GM19455 (cell line): ENCODE measurements at regions not wholly inside any gene's neighbourhood (a gene's known extent, or its start where the extent isn't known, plus 50 kb on each side); places are given as distances from the start of the nearest gene placed in this dataset.

Source experiments
- ATAC-seq: cut with Tn5 transposase; IDR thresholded peaks from one replicate; pipeline ENCODE4 v1.9.1; 2021; ENCODE audit not compliant: unreplicated experiment

DNA sequence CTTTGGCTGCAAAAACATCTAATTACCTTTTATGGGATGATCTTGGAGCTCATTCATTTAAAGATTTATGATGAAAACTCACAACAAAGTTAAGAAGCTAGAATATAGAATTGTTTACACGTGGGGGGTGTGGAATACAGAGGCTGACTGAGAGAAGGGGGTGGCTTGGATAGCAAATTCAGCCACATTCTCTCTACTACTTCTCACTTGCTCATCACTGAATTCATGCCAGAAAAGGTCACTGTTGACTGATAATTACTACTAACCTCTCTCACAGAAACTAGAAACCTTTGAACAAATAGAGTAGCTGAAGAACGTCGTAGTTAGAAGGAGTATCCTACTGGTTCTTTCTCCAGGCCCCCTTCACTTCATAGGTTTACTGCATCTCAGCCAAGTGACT, 808.2 kb downstream of the BRINP1 start:
- no peak for ATAC-seq

GRCh38 chr9:118563677-118564076, 805.6 kb downstream of the BRINP1 start:
- no peak for ATAC-seq

DNA sequence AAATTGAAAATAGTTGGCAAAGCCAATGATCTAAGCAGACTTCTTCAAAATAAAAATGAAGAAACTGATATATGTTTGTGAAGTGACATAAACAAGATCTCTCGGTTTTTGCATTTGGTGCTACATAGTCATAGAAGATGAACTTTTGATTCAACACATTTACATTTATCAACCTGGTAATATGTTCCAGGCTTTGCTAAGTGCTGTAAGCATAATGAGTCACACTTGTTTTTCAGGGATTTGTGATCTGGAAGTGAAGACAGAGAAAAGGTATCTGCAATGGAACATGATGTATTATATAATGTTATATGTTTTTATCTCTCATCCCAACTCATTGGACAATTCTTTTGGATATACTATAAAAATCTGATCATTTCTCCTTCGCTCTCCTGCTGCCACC, 801.4 kb downstream of the BRINP1 start:
- ATAC-seq: no peak

DNA sequence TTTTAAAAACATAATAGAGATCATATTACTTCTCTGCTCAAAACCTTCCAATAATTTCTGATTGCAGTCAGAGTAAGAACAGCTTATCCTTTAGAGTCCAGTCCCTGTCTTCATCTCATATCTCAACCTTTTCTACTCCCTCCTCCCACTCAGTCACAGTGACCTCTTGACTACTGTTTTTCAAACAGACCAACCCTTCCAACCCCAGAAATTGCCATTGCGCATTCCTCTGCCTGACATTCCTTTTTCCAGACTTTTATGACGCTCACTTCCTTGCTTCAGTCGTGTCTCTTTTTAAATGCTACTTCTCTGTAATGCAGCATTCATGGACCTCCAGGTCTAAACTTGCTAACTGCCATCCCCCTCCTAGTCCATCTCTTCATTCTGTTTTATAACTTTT, 800.5 kb downstream of the BRINP1 start:
- ATAC-seq: no peak

GRCh38 chr9:118569148-118569547, 800.1 kb downstream of the BRINP1 start:
- ATAC-seq: no peak

GRCh38 chr9:118570066-118570465, 799.2 kb downstream of the BRINP1 start:
- ATAC-seq: no peak

DNA sequence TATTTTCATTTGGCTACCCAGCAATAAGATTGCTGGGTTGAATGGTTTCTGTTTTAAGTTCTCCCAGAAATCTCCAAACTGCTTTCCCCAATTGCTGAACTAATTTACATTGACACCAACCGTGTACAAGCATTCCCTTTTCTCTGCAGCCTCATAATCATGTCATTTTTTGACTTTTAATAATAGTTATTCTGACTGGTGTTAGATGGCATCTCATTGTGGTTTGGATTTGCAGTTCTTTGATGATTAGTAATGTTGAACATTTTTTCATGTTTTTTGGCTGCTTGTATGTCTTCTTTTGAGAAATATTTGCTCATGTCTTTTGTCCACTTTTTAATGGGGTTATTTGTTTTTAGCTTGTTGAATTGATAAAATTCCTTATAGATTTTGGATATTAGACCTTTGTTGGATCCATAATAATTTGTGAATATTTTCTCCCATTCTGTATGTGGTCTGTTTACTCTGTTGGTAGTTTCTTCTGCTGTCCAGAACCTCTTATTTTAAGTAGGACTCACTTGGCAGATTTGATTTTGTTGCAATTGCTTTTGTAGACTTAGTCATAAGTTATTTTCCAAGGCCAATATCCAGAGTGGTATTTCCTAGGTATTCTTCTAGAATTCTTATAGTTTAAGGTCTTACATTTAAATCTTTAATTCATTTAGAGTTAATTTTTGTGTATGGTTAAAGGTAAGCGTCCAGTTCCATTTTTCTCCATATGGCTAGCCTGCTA, 793.7 kb downstream of the BRINP1 start:
- ATAC-seq: no peak

DNA sequence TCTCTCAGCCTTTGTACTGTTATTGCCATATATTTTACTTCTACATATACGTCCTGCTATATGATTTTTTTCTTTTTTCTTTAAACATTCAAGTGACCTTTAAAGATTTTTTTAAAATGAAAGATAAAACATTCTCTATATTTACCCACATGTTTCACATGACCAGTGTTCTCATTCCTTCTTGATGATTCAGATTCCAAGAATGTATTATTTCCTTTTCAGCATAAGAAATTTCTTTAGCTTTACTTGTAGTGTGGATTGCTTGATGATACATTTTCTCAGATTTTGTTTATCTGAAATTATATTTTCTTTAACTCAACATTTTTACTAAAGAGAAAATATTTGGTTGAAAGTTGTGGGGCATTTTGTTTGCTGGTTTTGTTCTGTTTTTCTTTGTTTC, 792.1 kb downstream of the BRINP1 start:
- no peak for ATAC-seq

GRCh38 chr9:118578467-118578866, 790.8 kb downstream of the BRINP1 start:
- ATAC-seq: no peak

DNA sequence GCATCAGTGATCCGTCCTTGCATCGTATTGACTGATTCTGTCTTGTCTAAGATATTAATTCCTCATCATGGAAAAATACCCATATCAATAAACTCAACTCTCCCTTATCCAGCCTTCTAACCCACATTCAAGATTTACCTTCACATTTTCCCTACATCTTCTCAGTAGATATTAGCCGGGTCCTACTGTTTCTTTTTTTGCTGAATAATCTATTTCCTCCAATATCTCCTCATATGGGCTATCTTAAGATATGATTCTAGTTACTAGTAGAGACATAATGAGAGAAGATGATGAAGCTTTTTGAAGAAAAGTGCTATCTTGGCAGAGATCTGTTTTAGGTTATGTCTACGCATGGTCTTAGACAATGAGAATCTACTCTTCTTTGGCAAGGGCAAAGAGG, 785.8 kb downstream of the BRINP1 start:
- ATAC-seq: no peak

DNA sequence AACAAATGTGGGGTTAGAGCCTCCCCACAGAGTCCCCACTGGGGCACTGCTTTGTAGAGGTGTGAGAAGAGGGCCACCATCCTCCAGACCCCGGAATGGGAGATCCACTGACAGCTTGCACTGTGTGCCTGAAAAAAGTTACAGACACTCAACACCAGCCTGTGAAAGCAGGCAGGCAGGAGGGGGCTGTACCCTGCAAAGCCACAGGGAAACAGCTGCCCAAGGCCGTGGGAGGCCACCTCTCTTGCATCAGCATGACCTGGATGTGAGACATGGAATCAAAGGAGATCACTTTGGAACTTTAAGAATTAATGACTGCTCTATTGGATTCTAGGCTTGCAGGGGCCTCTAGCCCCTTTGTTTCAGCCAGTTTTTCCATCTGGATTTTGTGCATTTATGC, 782.3 kb downstream of the BRINP1 start:
- ATAC-seq: no peak

DNA sequence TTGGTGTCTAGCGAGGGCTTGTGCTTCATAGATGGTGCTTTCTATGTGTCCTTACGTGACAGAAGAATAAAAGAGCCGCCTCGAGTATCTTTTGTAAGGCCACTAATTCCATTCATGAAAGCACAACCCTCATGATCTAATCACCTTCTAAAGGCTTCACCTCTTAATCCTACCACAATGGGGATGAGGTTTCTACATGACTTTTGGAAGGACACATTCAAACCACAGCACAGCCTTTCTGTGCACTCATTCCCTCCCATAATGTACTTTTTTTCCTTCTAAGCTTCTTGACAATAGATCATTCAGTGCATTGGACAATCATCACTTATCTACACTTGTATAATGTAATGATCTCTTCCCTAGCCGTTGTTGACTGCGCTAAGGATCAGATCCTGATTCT, 774.8 kb downstream of the BRINP1 start:
- ATAC-seq: no peak

DNA sequence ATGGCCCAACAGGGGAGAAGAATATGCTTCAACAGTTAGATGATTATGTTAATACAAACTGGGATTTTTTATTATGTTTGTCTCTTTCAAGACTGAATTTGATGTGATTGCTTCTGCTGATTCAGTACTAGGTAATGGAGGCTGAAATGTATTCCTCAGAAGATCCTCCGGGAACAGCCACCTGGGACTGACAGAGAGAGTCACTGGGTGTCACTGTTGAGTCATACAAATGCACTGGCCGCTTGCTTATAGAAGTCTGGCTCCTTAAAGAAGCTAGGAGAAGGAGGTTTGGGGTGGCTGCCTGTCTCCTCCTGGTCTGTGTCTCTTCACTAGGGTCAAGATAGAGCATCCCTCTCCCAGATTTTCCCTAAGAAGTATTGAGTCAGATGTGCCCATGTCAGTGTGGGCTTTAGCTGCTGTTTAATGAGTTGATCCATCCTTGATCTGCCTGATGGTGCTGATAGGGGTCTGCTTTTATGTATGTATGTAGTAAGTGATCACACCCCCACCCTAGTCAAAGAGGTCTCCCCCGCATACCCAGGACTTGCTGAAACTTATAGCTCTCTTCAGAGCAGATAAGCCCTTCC, 773.4 kb downstream of the BRINP1 start:
- no peak for ATAC-seq

GRCh38 chr9:118596374-118597015, 772.7 kb downstream of the BRINP1 start:
- ATAC-seq: no peak

- ATAC-seq: no peak
Measured at GRCh38 chr9:118606668-118607067, 762.6 kb downstream of the BRINP1 start.

DNA sequence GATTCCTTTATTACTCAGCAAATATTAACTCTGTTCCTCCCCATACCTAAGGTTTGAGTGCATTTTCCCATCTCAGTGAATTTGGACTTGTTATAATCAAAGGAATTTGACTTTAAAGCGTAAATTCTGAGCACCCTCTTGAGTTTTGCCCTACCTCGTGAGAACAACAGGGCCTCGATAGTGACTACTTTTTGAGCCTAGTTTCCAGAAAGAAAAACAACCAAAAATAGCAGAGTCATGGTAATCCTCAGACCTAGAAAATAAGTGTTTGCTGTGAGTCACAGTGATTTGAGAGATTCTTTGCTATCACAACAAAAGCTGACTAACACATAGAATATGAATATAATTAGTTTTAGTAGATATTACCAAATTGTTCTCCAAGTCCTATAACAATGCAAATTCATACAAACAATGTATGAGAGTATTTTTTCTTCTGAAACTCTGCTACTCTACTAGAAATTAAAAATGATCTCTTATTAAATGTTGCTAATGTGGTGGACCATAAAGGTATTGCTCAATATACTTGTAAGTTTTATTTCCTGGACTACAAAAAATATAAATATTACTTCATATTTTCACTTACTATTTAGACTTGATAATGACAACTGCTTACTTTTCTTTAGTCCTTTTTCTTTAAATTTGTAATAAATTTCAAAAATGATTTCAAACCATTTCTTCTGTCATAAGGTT, 759.7 kb downstream of the BRINP1 start:
- ATAC-seq: no peak

DNA sequence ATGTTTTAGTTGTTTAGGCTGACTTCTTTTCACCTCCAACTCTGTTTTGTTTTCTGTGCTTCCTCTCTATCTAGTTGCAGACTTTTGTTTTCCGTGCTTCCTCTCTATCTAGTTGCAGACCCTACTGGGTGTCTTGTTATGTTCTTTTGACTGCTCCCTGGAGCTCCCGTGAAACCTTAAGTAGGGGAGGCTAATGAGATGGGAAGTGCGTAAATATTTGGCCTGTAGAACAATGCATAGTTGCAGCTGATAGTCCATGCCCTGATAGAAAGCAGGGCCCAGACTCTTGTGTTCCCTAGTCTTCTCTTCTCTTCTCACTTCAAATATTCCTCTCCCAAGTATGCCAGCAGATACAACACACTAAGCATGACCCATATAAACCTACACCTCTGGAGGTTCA, 757.0 kb downstream of the BRINP1 start:
- ATAC-seq: no peak

- no peak for ATAC-seq
Measured at GRCh38 chr9:118613996-118614395, 755.2 kb downstream of the BRINP1 start.

GRCh38 chr9:118618084-118618483, 751.2 kb downstream of the BRINP1 start:
- no peak for ATAC-seq

DNA sequence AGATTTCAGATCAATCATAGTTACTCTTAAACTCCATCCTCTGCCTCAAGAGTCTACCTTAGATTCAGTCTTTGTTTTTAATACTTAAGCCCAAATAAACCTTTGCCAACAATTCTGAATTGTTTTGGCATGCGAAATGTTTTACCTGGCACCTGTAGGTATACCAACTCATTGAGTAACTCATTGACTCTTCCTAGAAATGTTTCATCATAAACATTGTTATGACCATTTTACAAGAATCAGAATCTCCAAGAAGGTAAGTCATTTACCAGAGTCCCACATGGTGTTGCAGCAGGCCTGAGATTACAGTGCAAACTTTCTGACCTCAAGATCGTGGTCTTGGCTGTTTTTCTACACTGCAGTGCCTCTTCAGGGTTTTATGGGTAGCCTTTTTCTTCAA, 750.4 kb downstream of the BRINP1 start:
- ATAC-seq: no peak

DNA sequence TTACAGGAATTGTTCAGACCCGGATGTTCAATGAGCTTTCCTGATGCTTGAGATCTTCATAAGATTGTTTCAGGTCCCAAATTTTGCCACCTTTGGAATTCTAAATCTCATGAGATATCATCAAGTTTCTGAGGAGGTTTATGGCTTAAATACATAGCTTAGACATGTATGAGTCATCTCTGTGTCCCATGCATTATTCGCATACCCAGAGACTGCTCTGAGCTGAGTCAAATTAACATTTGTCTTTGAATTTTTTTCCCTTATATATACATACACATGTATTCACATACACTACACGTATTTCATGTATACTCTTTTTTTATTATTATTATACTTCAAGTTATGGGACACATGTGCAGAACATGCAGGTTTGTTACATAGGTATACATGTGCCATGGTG, 744.6 kb downstream of the BRINP1 start:
- no peak for ATAC-seq

- ATAC-seq: no peak
Measured at GRCh38 chr9:118630079-118630478, 739.2 kb downstream of the BRINP1 start.
